Stimulated activated effector memory CD8-positive, alpha-beta T cell treated with anti-CD3 and anti-CD28 coated beads, Interleukin-12 subunit alpha, Interleukin-12 subunit beta, amount 100 ng/mL, for 72 hours (primary cell): ENCODE measurements at regions not wholly inside any gene's neighbourhood (a gene's known extent, or its start where the extent isn't known, plus 50 kb on each side); places are given as distances from the start of the nearest gene placed in this dataset.

Experiments
- ATAC-seq: fragments of 150-1000 bp; cut with Tn5 transposase; 2 replicates; pipeline ENCODE4 v1.10.0; 2021
- DNase-seq, 2 donors: peaks; one replicate each; pipeline ENCODE4 v3.0.0; 2021 to 2022; ENCODE audit warnings: low spot score in 2 of 2
- H3K27ac Mint-ChIP-seq: one replicate; pipeline ENCODE4 v1.8.0; 2022; ENCODE audit warnings: mild to moderate bottlenecking, mixed read lengths
- H3K36me3 Mint-ChIP-seq: one replicate; pipeline ENCODE4 v1.8.0; 2022; ENCODE audit warnings: mild to moderate bottlenecking, mixed read lengths
- H3K4me1 Mint-ChIP-seq: one replicate; pipeline ENCODE4 v1.8.0; 2022; ENCODE audit warnings: mixed read lengths
- H3K4me3 Mint-ChIP-seq: one replicate; pipeline ENCODE4 v1.8.0; 2022; ENCODE audit warnings: mild to moderate bottlenecking, mixed read lengths
- H3K9me3 Mint-ChIP-seq: one replicate; pipeline ENCODE4 v1.8.0; 2022; ENCODE audit warnings: mixed read lengths

- Mint-ChIP-seq H3K9me3 (no peaks in the 10 kb centered on the region), H3K4me3 (no peak overlapping the region), H3K27ac (no peak overlapping the region), H3K4me1 (no peaks in the 10 kb centered on the region), H3K36me3 (no peaks in the 10 kb centered on the region)
- no peak for ATAC-seq
- no peak for DNase-seq
Observed at GRCh38 chr10:61835946-61836887, 65.3 kb upstream of the ARID5B start.

- Mint-ChIP-seq H3K4me3 (no peak overlapping the region), H3K36me3 (no peaks in the 10 kb centered on the region), H3K4me1 (no peaks in the 10 kb centered on the region), H3K9me3 (no peaks in the 10 kb centered on the region), H3K27ac (no peak overlapping the region)
- no peak for ATAC-seq
- DNase-seq = no peak
Observed at GRCh38 chr10:61836888-61837754, 64.4 kb upstream of the ARID5B start.

- no peaks in the 10 kb centered on the region for H3K4me1 Mint-ChIP-seq
- DNase-seq (no peak), ATAC-seq (no peak)
- no peak overlapping the region for H3K27ac Mint-ChIP-seq
- H3K4me3 Mint-ChIP-seq = no peak overlapping the region
- H3K9me3 Mint-ChIP-seq = no peaks in the 10 kb centered on the region
- H3K36me3 Mint-ChIP-seq = no peaks in the 10 kb centered on the region
Observed at GRCh38 chr10:61837755-61838171, 63.7 kb upstream of the ARID5B start.

DNA sequence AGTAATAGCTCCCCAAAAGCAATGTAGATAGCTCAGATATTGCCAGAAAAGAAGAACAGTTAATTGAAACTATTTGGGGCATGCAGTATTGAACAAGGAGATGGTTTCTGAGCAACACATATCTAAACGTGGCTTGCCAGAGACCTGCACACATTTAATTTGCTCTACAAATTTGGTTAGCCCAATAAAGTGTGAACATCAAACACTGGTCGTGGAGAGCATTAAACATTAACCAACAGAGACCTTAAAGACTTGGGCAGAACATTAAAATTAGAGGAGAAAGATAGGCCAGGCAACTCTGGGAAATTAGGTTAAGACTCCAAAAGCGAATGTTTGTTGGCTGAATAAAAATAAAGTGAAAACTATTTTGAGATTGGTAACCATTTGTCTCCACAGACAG lies 61.6 kb upstream of the ARID5B start:
- Mint-ChIP-seq H3K9me3 (no peaks in the 10 kb centered on the region), H3K4me3 (no peak overlapping the region), H3K36me3 (no peaks in the 10 kb centered on the region), H3K4me1 (no peaks in the 10 kb centered on the region), H3K27ac (no peak overlapping the region)
- ATAC-seq = no peak
- DNase-seq = no peak

DNA sequence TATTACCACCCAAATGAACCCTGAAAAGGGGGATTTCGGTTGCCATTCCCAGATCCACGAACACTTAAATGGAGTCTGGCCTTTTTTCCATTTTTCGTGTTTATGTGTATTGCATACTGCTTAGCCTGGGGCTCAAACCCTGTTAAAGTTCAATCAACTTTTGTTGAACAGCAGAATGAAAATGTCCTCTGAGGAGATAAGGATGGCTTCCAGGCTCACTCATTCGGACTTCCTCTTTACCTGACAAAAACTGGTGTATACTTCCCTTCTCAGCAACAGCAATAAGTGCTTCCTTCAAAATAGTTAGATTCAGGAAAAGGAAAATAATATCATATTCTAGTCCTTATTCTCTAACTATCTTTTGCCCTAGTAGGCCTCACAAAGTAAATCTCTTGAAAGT lies 61.1 kb upstream of the ARID5B start:
- no peaks in the 10 kb centered on the region for H3K36me3 Mint-ChIP-seq
- no peak overlapping the region for H3K27ac Mint-ChIP-seq
- ATAC-seq = no peak
- no peaks in the 10 kb centered on the region for H3K4me1 Mint-ChIP-seq
- DNase-seq = no peak
- no peaks in the 10 kb centered on the region for H3K9me3 Mint-ChIP-seq
- no peak overlapping the region for H3K4me3 Mint-ChIP-seq

DNA sequence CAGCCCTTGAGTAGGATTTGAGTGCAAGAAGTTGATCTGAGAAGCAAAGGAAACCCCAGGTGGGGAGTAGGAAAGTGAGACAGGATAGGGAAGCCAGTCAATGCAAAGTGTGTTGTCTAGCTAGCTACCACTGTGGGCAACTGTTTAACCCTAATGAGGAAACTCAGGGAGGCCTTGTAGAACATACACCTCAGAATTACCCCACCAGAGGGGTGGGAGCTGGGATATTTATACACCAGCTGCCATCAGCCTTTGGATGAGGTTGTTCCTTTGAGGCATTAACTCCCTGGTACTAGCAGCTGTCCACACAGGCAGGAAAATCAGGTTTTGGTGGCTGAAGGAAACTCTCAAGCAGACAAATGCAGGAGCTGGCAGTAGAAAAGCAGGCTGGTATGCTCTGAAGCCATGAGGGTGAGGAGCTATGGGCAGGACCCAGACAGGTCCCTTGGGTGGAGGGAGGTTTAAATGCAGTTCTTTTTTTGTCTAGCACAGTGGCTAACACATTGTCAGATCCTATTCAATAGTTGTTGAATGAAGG lies 60.1 kb upstream of the ARID5B start:
- no peaks in the 10 kb centered on the region for H3K4me1 Mint-ChIP-seq

GRCh38 chr10:61842755-61843497 lies 58.6 kb upstream of the ARID5B start:
- H3K27ac Mint-ChIP-seq = no peak overlapping the region

More for the DNA sequence above, 60.1 kb upstream of the ARID5B start:
- DNase-seq (no peak), ATAC-seq (no peak)
- H3K4me3 Mint-ChIP-seq = no peak overlapping the region
- H3K9me3 Mint-ChIP-seq = no peaks in the 10 kb centered on the region
- H3K36me3 Mint-ChIP-seq = no peaks in the 10 kb centered on the region
- no peak overlapping the region for H3K27ac Mint-ChIP-seq

DNA sequence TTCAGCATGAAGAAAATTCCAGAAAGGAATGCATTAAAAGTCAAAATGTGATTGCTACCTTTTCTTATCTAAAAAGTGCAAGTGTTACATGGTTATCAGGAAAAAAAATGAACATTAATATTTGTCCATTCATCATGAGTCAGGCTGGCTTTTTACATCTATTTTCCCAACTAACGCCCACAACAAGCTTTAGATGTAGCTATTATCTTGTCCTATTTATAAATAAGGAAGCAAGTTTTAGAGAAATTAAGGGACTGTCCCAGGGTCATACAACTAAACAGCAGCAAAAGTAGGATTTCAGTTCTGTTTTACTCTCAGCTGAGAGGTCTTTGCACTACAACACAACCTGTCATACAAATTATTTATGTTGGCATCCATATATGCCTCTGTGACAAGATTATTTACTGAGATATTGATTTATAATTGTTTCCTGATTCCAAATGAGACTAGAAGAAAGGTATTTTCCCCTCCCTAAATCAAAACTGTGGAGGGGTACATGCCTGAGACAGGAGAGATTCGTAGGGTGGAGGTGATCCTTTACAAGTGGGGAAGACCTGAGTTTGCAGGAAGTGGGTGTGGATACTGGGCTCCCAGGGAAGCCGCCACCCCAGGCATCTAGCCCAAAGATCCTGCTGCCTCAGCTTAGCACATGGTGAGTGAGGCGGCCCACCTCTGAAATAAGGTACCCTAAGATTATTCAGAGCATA lies 57.2 kb upstream of the ARID5B start:
- H3K4me1 Mint-ChIP-seq = no peaks in the 10 kb centered on the region
- no peak overlapping the region for H3K4me3 Mint-ChIP-seq
- no peaks in the 10 kb centered on the region for H3K9me3 Mint-ChIP-seq
- no peak overlapping the region for H3K27ac Mint-ChIP-seq
- DNase-seq (no peak), ATAC-seq (no peak)
- no peaks in the 10 kb centered on the region for H3K36me3 Mint-ChIP-seq

More at GRCh38 chr10:61842755-61843497, 58.6 kb upstream of the ARID5B start:
- no peak for DNase-seq
- no peak for ATAC-seq
- H3K4me3 Mint-ChIP-seq = no peak overlapping the region
- no peaks in the 10 kb centered on the region for H3K4me1 Mint-ChIP-seq
- no peaks in the 10 kb centered on the region for H3K9me3 Mint-ChIP-seq
- H3K36me3 Mint-ChIP-seq = no peaks in the 10 kb centered on the region

- Mint-ChIP-seq H3K9me3 (no peaks in the 10 kb centered on the region), H3K4me1 (no peaks in the 10 kb centered on the region), H3K27ac (no peak overlapping the region), H3K36me3 (no peaks in the 10 kb centered on the region), H3K4me3 (no peak overlapping the region)
- no peak for ATAC-seq
- no peak for DNase-seq
Observed at GRCh38 chr10:61845196-61845949, 56.1 kb upstream of the ARID5B start.

GRCh38 chr10:61845950-61846268 lies 55.6 kb upstream of the ARID5B start:
- H3K9me3 Mint-ChIP-seq = no peaks in the 10 kb centered on the region
- H3K36me3 Mint-ChIP-seq = no peaks in the 10 kb centered on the region
- ATAC-seq (no peak), DNase-seq (no peak)
- no peaks in the 10 kb centered on the region for H3K4me1 Mint-ChIP-seq
- H3K27ac Mint-ChIP-seq = no peak overlapping the region
- H3K4me3 Mint-ChIP-seq = no peak overlapping the region

- ATAC-seq (no peak), DNase-seq (no peak)
- Mint-ChIP-seq H3K36me3 (no peaks in the 10 kb centered on the region), H3K4me3 (no peak overlapping the region), H3K4me1 (no peaks in the 10 kb centered on the region), H3K9me3 (no peaks in the 10 kb centered on the region), H3K27ac (no peak overlapping the region)
Observed at GRCh38 chr10:61846370-61847031, 55.0 kb upstream of the ARID5B start.

DNA sequence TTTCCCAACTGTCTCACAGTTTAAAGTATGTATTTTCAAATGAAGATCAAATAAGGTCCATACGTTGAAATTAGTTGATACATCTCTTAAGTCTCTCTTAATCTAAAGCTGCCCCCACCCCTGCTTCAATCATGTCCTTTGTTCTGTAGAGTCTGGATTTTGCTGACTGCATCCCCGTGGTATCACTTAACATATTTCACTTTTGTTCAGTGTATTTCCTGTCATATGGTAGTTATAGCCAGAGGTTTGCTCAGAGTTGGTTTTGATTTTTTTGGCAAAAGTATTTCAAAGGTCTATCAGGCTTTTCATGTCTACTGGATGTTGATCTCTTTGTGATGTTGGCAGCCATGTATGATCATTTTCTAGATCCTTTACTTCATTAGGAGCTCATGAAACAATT lies 54.4 kb upstream of the ARID5B start:
- DNase-seq = no peak
- H3K4me3 Mint-ChIP-seq = no peak overlapping the region
- H3K4me1 Mint-ChIP-seq = no peaks in the 10 kb centered on the region
- H3K27ac Mint-ChIP-seq = no peak overlapping the region
- ATAC-seq = no peak
- no peaks in the 10 kb centered on the region for H3K36me3 Mint-ChIP-seq
- no peaks in the 10 kb centered on the region for H3K9me3 Mint-ChIP-seq

GRCh38 chr10:61847640-61848039 lies 53.9 kb upstream of the ARID5B start:
- ATAC-seq (no peak), DNase-seq (no peak)
- no peaks in the 10 kb centered on the region for H3K36me3 Mint-ChIP-seq
- H3K4me3 Mint-ChIP-seq = no peak overlapping the region
- no peaks in the 10 kb centered on the region for H3K9me3 Mint-ChIP-seq
- H3K4me1 Mint-ChIP-seq = no peaks in the 10 kb centered on the region
- no peak overlapping the region for H3K27ac Mint-ChIP-seq

DNA sequence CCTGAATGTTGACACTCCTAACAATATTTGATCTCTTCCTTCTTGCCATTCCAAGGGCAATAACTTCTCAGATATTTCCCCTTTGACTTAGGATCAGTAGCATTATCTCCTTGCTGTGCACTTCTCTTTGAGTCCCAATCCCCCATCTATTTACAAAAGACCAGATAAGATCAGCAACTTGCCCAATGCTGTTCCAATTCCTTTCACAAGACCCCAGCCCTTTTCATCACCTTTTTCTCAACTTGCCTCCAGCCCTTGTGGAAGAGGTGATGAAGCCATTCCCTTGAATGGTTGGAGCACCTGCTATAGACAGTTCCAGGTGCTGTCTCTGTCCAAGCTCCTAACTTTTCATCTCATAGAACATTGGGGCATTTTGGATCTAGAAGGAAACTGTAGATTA lies 51.1 kb upstream of the ARID5B start:
- Mint-ChIP-seq H3K4me3 (no peak overlapping the region), H3K27ac (no peak overlapping the region), H3K4me1 (no peaks in the 10 kb centered on the region), H3K36me3 (no peaks in the 10 kb centered on the region), H3K9me3 (no peaks in the 10 kb centered on the region)
- DNase-seq (no peak), ATAC-seq (no peak)
